IMR-90 (cell line): ENCODE measurements at regions not wholly inside any gene's neighbourhood (a gene's known extent, or its start where the extent isn't known, plus 50 kb on each side); places are given as distances from the start of the nearest gene placed in this dataset.

Source experiments
- ATAC-seq: fragments of 200-7000 bp; cut with Tn5 transposase; 2 replicates; pipeline ENCODE4 v1.9.1; 2020; ENCODE audit warnings: low read depth, mild to moderate bottlenecking, moderate library complexity
- BruUV-seq: library from RNA; stranded (reverse); fragments of 400-500 nt; replicated peaks from 2 replicates; lab custom pipeline; 2021; lab: Mats Ljungman, UMichigan
- CTCF ChIA-PET: fragments of 300-600 bp; formaldehyde crosslinking; extraction: SDS; loops from one replicate; lab custom pipeline; 2021; ENCODE audit warnings: antibody characterized with exemption; lab: Yijun Ruan, JAX
- POLR2A ChIA-PET: fragments of 300-600 bp; sonication (Branson Sonifier 250); formaldehyde crosslinking; loops from one replicate; lab custom pipeline; 2022; ENCODE audit warnings: antibody characterized with exemption; ENCODE audit not compliant: unreplicated experiment; lab: Charles Lee
- DNase-seq: peaks from one replicate; pipeline ENCODE4 v3.0.0; 2013
- H2AFZ ChIP-seq: replicated peaks from 2 replicates; pipeline ENCODE3; 2013; ENCODE audit warnings: low read length, mild to moderate bottlenecking; ENCODE audit not compliant: poor library complexity
- H2AK5ac ChIP-seq: 2 replicates; pipeline ENCODE4 v1.6.1; 2013; ENCODE audit warnings: low read depth, low read length, inconsistent platforms
- H2AK9ac ChIP-seq: replicated peaks from 2 replicates; pipeline ENCODE3; 2013; ENCODE audit warnings: mild to moderate bottlenecking, low read depth, low read length, moderate library complexity; ENCODE audit not compliant: poor library complexity
- H2BK120ac ChIP-seq: 2 replicates; pipeline ENCODE4 v1.6.1; 2013; ENCODE audit warnings: low read depth, low read length, inconsistent platforms
- H2BK15ac ChIP-seq: 3 replicates; pipeline ENCODE4 v1.6.1; 2013; ENCODE audit warnings: low read depth, low read length, inconsistent platforms
- H2BK20ac ChIP-seq: 2 replicates; pipeline ENCODE4 v1.6.1; 2013; ENCODE audit warnings: low read depth, mild to moderate bottlenecking, inconsistent platforms, low read length, moderate library complexity
- H2BK5ac ChIP-seq: 2 replicates; pipeline ENCODE4 v1.6.1; 2013; ENCODE audit warnings: mild to moderate bottlenecking, low read depth, low read length, inconsistent platforms; ENCODE audit not compliant: poor library complexity, severe bottlenecking
- H3K14ac ChIP-seq: replicated peaks from 2 replicates; pipeline ENCODE4 v1.6.1; 2013; ENCODE audit warnings: low read depth, low read length, inconsistent platforms
- H3K18ac ChIP-seq: 2 replicates; pipeline ENCODE4 v1.6.1; 2013; ENCODE audit warnings: low read depth, low read length, control low read depth
- H3K23ac ChIP-seq: 2 replicates; pipeline ENCODE4 v1.6.1; 2013; ENCODE audit warnings: low read depth, low read length, inconsistent platforms
- H3K27ac ChIP-seq: 2 replicates; pipeline ENCODE4 v1.5.1; 2013; ENCODE audit warnings: mild to moderate bottlenecking, control low read depth, low read length; ENCODE audit not compliant: insufficient read depth
- H3K27me3 ChIP-seq: 2 replicates; pipeline ENCODE4 v1.6.1; 2013; ENCODE audit warnings: low read length; ENCODE audit not compliant: control insufficient read depth, insufficient read depth
- H3K36me3 ChIP-seq: 2 replicates; pipeline ENCODE4 v1.6.1; 2013; ENCODE audit warnings: low read length, mixed read lengths; ENCODE audit not compliant: control insufficient read depth, insufficient read depth
- H3K4ac ChIP-seq: 2 replicates; pipeline ENCODE4 v1.6.1; 2013; ENCODE audit warnings: low read depth, low read length, inconsistent platforms
- H3K4me1 ChIP-seq: 2 replicates; pipeline ENCODE4 v1.6.1; 2013; ENCODE audit warnings: low read length, mixed read lengths; ENCODE audit not compliant: control insufficient read depth, insufficient read depth
- H3K4me2 ChIP-seq: 2 replicates; pipeline ENCODE4 v1.6.1; 2013; ENCODE audit warnings: low read depth, mild to moderate bottlenecking, control low read depth, low read length, moderate library complexity
- H3K4me3 ChIP-seq: 2 replicates; pipeline ENCODE4 v1.5.1; 2013; ENCODE audit warnings: low read depth, mild to moderate bottlenecking, control low read depth, low read length, moderate library complexity; ENCODE audit not compliant: insufficient read depth
- H3K56ac ChIP-seq: 2 replicates; pipeline ENCODE4 v1.6.1; 2013; ENCODE audit warnings: low read length, inconsistent platforms; ENCODE audit not compliant: insufficient read depth; ENCODE audit errors: extremely low read depth
- H3K79me1 ChIP-seq, 2 experiments: 2 replicates each; pipeline ENCODE4 v1.6.1; 2013; ENCODE audit warnings: low read length in 2 of 2, inconsistent platforms in 1 of 2, low read depth in 1 of 2
- H3K9ac ChIP-seq: 2 replicates; pipeline ENCODE4 v1.6.1; 2013; ENCODE audit warnings: low read depth, low read length, control low read depth
- H3K9me1 ChIP-seq: 2 replicates; pipeline ENCODE4 v1.6.1; 2013; ENCODE audit warnings: low read length, inconsistent platforms; ENCODE audit not compliant: insufficient read depth
- H3K9me3 ChIP-seq: 2 replicates; pipeline ENCODE4 v1.6.1; 2013; ENCODE audit warnings: low read length; ENCODE audit not compliant: control insufficient read depth, insufficient read depth
- H4K20me1 ChIP-seq: 2 replicates; pipeline ENCODE4 v1.6.1; 2013; ENCODE audit warnings: low read length, inconsistent platforms; ENCODE audit not compliant: insufficient read depth
- H4K5ac ChIP-seq: 2 replicates; pipeline ENCODE4 v1.6.1; 2013; ENCODE audit warnings: mild to moderate bottlenecking, low read depth, low read length, control low read depth
- H4K8ac ChIP-seq, 2 experiments: 2 replicates each; pipeline ENCODE4 v1.6.1; 2013; ENCODE audit warnings: low read depth in 2 of 2, low read length in 2 of 2, control low read depth in 1 of 2, inconsistent platforms in 1 of 2
- H4K91ac ChIP-seq: 2 replicates; pipeline ENCODE4 v1.6.1; 2013; ENCODE audit warnings: low read depth, low read length, inconsistent platforms; ENCODE audit not compliant: insufficient read depth
- FOS ChIP-seq: fragments of 150-350 bp; IDR thresholded peaks from 2 replicates; pipeline ENCODE4 v1.6.1; 2016; ENCODE audit warnings: low read depth, low read length
- MXI1 ChIP-seq: IDR thresholded peaks from 2 replicates; pipeline ENCODE4 v1.6.1; 2012; ENCODE audit warnings: low read depth, mild to moderate bottlenecking, low read length, moderate library complexity, borderline replicate concordance
- NFE2L2 ChIP-seq: fragments of 150-350 bp; IDR thresholded peaks from 2 replicates; pipeline ENCODE4 v1.6.1; 2016; ENCODE audit warnings: low read depth, mild to moderate bottlenecking, low read length
- RCOR1 ChIP-seq: IDR thresholded peaks from 2 replicates; pipeline ENCODE4 v1.6.1; 2012; ENCODE audit warnings: mild to moderate bottlenecking, low read length, improper control_type of control experiment; ENCODE audit not compliant: insufficient replicate concordance
- WGBS, 2 experiments: methylation state at CpG; one replicate each; pipeline versions ENCODE4 v1.1.5 to v1.1.7; 2013; ENCODE audit warnings: missing lambda C conversion rate in 2 of 2; ENCODE audit not compliant: insufficient read length in 1 of 2; ENCODE audit errors: extremely low coverage in 2 of 2; 5-methylcytosine and 5-hydroxymethylcytosine counted together
- dilution Hi-C: fragments of 300-500 bp; cut with HindIII; formaldehyde crosslinking; loops from one replicate; pipeline ENCODE4 v1.14.3; 2018; ENCODE audit warnings: low sequenced_read_pairs; ENCODE audit not compliant: unreplicated experiment
- in situ Hi-C: fragments of 300-500 bp; cut with MboI; formaldehyde crosslinking; loops from 3 replicates; pipeline ENCODE4 v1.14.3; 2019; ENCODE audit warnings: low sequenced_read_pairs, inconsistent platforms, mixed read lengths
- intact Hi-C: fragments of 100-400 bp; cut with micrococcal nuclease; formaldehyde crosslinking; loops from 2 replicates; pipeline ENCODE4 v1.10.0; 2022
- TF ChIP-seq, protein P1 (sequence below): conservative IDR thresholded peaks from 2 replicates; pipeline ENCODE4 v1.5.1; 2012; ENCODE audit warnings: mild to moderate bottlenecking, low read depth, low read length, improper control_type of control experiment

DNA sequence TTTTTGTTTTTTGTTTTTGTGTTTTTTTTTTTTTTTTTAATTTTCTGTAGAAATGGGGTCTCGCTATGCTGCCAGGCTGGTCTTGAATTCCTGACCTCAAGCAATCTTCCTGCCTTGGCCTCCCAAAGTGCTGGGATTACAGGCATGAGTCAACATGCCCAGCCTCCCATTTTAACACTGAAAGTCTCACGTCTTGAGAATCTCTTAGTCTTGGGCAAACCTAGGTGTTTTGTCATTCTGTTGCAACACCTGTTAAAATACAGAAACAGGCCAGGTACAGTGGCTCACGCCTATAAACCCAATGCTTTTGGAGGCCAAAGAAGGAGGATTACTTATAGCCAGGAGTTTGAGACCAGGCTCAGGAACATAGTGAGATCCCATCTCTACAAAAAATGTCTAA lies 599.0 kb downstream of the TLR4 start:
- H3K27me3 ChIP-seq: no peaks in the 10 kb centered on the region
- no peak overlapping the region for H3K4ac ChIP-seq
- H4K20me1 ChIP-seq: no peaks in the 10 kb centered on the region
- intact Hi-C loops (no loop called here), in situ Hi-C loops (no loop called here), dilution Hi-C loops (no loop called here)
- H3K27ac ChIP-seq: no peak overlapping the region
- no peak overlapping the region for H2BK15ac ChIP-seq
- no peak overlapping the region for H2AFZ ChIP-seq
- no TSS peak for BruUV-seq
- H3K36me3 ChIP-seq: no peaks in the 10 kb centered on the region
- WGBS, 2 experiments: no CpG with 5 or more reads among the region's 3 CpGs
- no peak overlapping the region for H3K14ac ChIP-seq
- no peak overlapping the region for H3K23ac ChIP-seq
- H3K9ac ChIP-seq: no peak overlapping the region
- H3K4me1 ChIP-seq: no peaks in the 10 kb centered on the region
- no peak overlapping the region for H2BK5ac ChIP-seq
- H3K4me2 ChIP-seq: no peak overlapping the region
- H3K79me1 ChIP-seq: no peaks in the 10 kb centered on the region
- no peak overlapping the region for H2AK5ac ChIP-seq
- no peak overlapping the region for H3K56ac ChIP-seq
- no peak overlapping the region for H4K91ac ChIP-seq
- H3K4me3 ChIP-seq: no peak overlapping the region
- ChIA-PET CTCF (no interaction called here), POLR2A (no interaction called here)
- TF ChIP-seq FOS: no peak
- TF ChIP-seq RCOR1: no peak
- TF ChIP-seq, protein P1, sequence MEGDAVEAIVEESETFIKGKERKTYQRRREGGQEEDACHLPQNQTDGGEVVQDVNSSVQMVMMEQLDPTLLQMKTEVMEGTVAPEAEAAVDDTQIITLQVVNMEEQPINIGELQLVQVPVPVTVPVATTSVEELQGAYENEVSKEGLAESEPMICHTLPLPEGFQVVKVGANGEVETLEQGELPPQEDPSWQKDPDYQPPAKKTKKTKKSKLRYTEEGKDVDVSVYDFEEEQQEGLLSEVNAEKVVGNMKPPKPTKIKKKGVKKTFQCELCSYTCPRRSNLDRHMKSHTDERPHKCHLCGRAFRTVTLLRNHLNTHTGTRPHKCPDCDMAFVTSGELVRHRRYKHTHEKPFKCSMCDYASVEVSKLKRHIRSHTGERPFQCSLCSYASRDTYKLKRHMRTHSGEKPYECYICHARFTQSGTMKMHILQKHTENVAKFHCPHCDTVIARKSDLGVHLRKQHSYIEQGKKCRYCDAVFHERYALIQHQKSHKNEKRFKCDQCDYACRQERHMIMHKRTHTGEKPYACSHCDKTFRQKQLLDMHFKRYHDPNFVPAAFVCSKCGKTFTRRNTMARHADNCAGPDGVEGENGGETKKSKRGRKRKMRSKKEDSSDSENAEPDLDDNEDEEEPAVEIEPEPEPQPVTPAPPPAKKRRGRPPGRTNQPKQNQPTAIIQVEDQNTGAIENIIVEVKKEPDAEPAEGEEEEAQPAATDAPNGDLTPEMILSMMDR: no peak
- TF ChIP-seq MXI1: no peak
- no peak for TF ChIP-seq NFE2L2
- no peak overlapping the region for H3K18ac ChIP-seq
- DNase-seq (no peak), ATAC-seq (no peak)
- no peak overlapping the region for H2AK9ac ChIP-seq
- H4K5ac ChIP-seq: no peak overlapping the region
- H3K9me1 ChIP-seq: no peaks in the 10 kb centered on the region
- no peak overlapping the region for H2BK120ac ChIP-seq
- H2BK20ac ChIP-seq: no peak overlapping the region
- peaks cover 7% of the 10 kb centered on the region for H3K9me3 ChIP-seq
- no peak overlapping the region for H4K8ac ChIP-seq
